Activated CD4-positive, alpha-beta T cell treated with anti-CD3 and anti-CD28 coated beads, Interleukin-2, amount 50 U/mL, for 1 hour (primary cell): ENCODE measurements at regions not wholly inside any gene's neighbourhood (a gene's known extent, or its start where the extent isn't known, plus 50 kb on each side); places are given as distances from the start of the nearest gene placed in this dataset.
"Not testable (repeated sequence)": the region's sequence is repeated elsewhere in the genome, so short reads cannot be mapped to it uniquely, and the experiment has no call there.

ENCODE experiments used
- DNase-seq: peaks from one replicate; pipeline ENCODE4 v3.0.0-alpha.2; 2020

GRCh38 chr10:90288391-90288933 lies 569.4 kb downstream of the HTR7 start:
- no peak for DNase-seq

GRCh38 chr10:90289037-90289436 lies 568.8 kb downstream of the HTR7 start:
- DNase-seq: no peak

GRCh38 chr10:90293616-90294015 lies 564.2 kb downstream of the HTR7 start:
- no peak for DNase-seq

- DNase-seq: not testable (repeated sequence)
Observed at GRCh38 chr10:90294821-90295540, 562.9 kb downstream of the HTR7 start.

GRCh38 chr10:90302031-90302430 lies 555.8 kb downstream of the HTR7 start:
- DNase-seq: not testable (repeated sequence)

- DNase-seq: no peak
Observed at GRCh38 chr10:90302758-90303481, 554.9 kb downstream of the HTR7 start.

- no peak for DNase-seq
Observed at GRCh38 chr10:90304533-90304932, 553.3 kb downstream of the HTR7 start.

- DNase-seq: no peak
Observed at GRCh38 chr10:90306187-90306586, 551.7 kb downstream of the HTR7 start.

- DNase-seq: no peak
Observed at GRCh38 chr10:90308223-90308622, 549.6 kb downstream of the HTR7 start.

- DNase-seq: no peak
Observed at GRCh38 chr10:90313576-90314325, 544.1 kb downstream of the HTR7 start.

- DNase-seq: no peak
Observed at GRCh38 chr10:90314718-90315117, 543.1 kb downstream of the HTR7 start.

GRCh38 chr10:90317172-90317571 lies 540.7 kb downstream of the HTR7 start:
- DNase-seq: no peak

- DNase-seq: no peak
Observed at GRCh38 chr10:90318659-90319058, 539.2 kb downstream of the HTR7 start.

- no peak for DNase-seq
Observed at GRCh38 chr10:90319188-90319914, 538.5 kb downstream of the HTR7 start.

GRCh38 chr10:90321132-90321816 lies 536.6 kb downstream of the HTR7 start:
- DNase-seq: no peak

GRCh38 chr10:90326498-90327267 lies 531.2 kb downstream of the HTR7 start:
- no peak for DNase-seq

GRCh38 chr10:90327611-90328010 lies 530.2 kb downstream of the HTR7 start:
- no peak for DNase-seq

- DNase-seq: no peak
Observed at GRCh38 chr10:90328459-90328858, 529.4 kb downstream of the HTR7 start.

- no peak for DNase-seq
Observed at GRCh38 chr10:90328896-90329295, 528.9 kb downstream of the HTR7 start.

- DNase-seq: no peak
Observed at GRCh38 chr10:90337316-90337715, 520.5 kb downstream of the HTR7 start.

GRCh38 chr10:90342480-90342879 lies 515.4 kb downstream of the HTR7 start:
- DNase-seq: no peak
